ENCODE measurements at regions not wholly inside any gene's neighbourhood (a gene's known extent, or its start where the extent isn't known, plus 50 kb on each side); places are given as distances from the start of the nearest gene placed in this dataset.
A peak's percentile ranks its signal among the peaks of the same experiment; 100 is the strongest.

DNA sequence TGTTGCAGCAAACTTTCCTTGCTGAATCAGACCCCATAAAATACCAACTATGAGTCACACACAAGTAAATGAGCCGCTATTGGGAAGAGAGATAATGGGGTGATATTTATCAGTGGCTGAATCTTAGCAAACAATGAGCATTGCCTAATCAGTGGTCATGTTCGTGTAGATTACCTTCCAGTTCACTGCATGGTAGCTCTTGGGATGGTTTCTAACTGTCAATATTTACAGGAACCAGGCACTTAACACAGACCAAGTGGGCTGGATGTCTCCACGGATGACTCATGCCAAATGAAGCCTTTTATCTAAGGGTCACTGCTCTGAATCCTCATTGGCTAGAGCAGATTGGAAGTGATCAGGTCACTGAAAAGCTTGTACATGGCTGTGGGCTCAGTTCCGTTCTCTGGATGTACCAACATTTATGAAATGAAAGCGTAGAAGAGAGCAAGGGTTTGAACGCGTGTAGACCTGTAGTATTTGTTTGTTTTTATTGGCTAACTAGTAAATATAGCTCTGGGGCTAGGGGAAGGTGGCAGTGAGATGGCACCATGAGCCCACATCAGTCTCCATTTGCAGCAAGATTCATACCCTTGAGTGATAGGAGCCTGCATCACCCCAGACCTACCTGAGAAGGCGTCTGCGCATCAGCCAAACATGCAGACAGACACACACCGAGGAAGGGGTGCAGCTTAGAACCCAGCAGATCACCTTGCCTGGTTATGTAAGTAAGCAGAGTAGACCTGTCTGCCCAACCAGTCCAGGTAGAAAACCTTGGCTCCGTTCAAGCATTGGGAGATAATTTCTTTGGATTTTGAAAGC is 153.3 kb downstream of the TOMM20 start:
- ChIA-PET POLR2A (interaction anchor here (0.9 to 5.8 kb wide), 12 partner anchors 9 to 432 kb away, joined by 3 to 44 read pairs (median 5); partner anchors contain the start of gene IRF2BP2), CTCF (interaction anchor here (0.6 to 3.3 kb wide), 12 partner anchors 16 to 489 kb away, joined by 3 to 25 read pairs (median 3); no protein-coding TSS in a partner anchor)
- Histone ChIP-seq H3K4me3 (ENCODE audit: low read depth, low read length) (no peak overlapping the region), H3K27ac (ENCODE audit: extremely low read depth, low read depth, low read length) (peak overlapping the region; percentile 30), H3K9me3 (ENCODE audit: control insufficient read depth, insufficient read depth, low read depth, low read length) (no peaks in the 10 kb centered on the region), H3K36me3 (ENCODE audit: control insufficient read depth in 2 of 2, insufficient read depth in 1 of 2, low read length in 2 of 2) (no peaks in the 10 kb centered on the region), H3K4me1 (ENCODE audit: control insufficient read depth, insufficient read depth, low read length) (peaks cover 56% of the 10 kb centered on the region)
- no peak for TF ChIP-seq MEIS1 (CRISPR knock-in tag; IDR thresholded peaks at IDR 0.05; ENCODE audit: borderline replicate concordance)
- no peak for TF ChIP-seq ZFP41 (tag by site-specific recombination; IDR thresholded peaks at IDR 0.05; ENCODE audit: borderline replicate concordance)
- no peak for TF ChIP-seq ZNF513 (tag by site-specific recombination; IDR thresholded peaks at IDR 0.05)
- TF ChIP-seq ZNF624 (tag by site-specific recombination; IDR thresholded peaks at IDR 0.05) = no peak
- TF ChIP-seq OSR2 (tag by site-specific recombination; IDR thresholded peaks at IDR 0.05) = peak; percentile 93
- TF ChIP-seq ZNF133 (tag by site-specific recombination; IDR thresholded peaks at IDR 0.05) = no peak
- TF ChIP-seq ZNF169 (tag by site-specific recombination; IDR thresholded peaks at IDR 0.05) = no peak
- no peak for TF ChIP-seq ZNF274 (IDR thresholded peaks at IDR 0.05; ENCODE audit: low read length)
- TF ChIP-seq ZNF274 (tag by site-specific recombination; IDR thresholded peaks at IDR 0.05; ENCODE audit: borderline replicate concordance) = no peak
- peak; percentile 64; the same call in 1 of the 2 replicates for TF ChIP-seq ZNF184 (tag by site-specific recombination; IDR thresholded peaks at IDR 0.05)
- peak; percentile 81 for TF ChIP-seq ZNF398 (tag by site-specific recombination; IDR thresholded peaks at IDR 0.05)
- TF ChIP-seq KLF1 (tag by site-specific recombination; IDR thresholded peaks at IDR 0.05) = no peak
- TF ChIP-seq ZNF664 (tag by site-specific recombination; IDR thresholded peaks at IDR 0.05) = peak; percentile 8; the same call in 1 of the 2 replicates
- no peak for TF ChIP-seq GLI4 (tag by site-specific recombination; IDR thresholded peaks at IDR 0.05)
- no peak for TF ChIP-seq ZNF426 (tag by site-specific recombination; IDR thresholded peaks at IDR 0.05)
- TF ChIP-seq ZNF19 (tag by site-specific recombination; IDR thresholded peaks at IDR 0.05; ENCODE audit: low read depth) = no peak
- TF ChIP-seq ZNF560 (tag by site-specific recombination; IDR thresholded peaks at IDR 0.05; ENCODE audit: borderline replicate concordance) = no peak
- TF ChIP-seq, protein P1, sequence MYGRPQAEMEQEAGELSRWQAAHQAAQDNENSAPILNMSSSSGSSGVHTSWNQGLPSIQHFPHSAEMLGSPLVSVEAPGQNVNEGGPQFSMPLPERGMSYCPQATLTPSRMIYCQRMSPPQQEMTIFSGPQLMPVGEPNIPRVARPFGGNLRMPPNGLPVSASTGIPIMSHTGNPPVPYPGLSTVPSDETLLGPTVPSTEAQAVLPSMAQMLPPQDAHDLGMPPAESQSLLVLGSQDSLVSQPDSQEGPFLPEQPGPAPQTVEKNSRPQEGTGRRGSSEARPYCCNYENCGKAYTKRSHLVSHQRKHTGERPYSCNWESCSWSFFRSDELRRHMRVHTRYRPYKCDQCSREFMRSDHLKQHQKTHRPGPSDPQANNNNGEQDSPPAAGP (tag by site-specific recombination; IDR thresholded peaks at IDR 0.05) = peak; percentile 70; the same call in 1 of the 2 replicates
- TF ChIP-seq ZNF24 (tag by site-specific recombination; IDR thresholded peaks at IDR 0.05) = peak; percentile 98
- TF ChIP-seq ZSCAN30 (tag by site-specific recombination; IDR thresholded peaks at IDR 0.05) = no peak; the same call in 1 of the 2 replicates
- TF ChIP-seq SP7 (tag by site-specific recombination; IDR thresholded peaks at IDR 0.05) = peak; percentile 99
- TF ChIP-seq ZNF404 (tag by site-specific recombination; IDR thresholded peaks at IDR 0.05) = no peak
- peak; percentile 99 for TF ChIP-seq ZNF366 (tag by site-specific recombination; conservative IDR thresholded peaks at IDR 0.05)
- TF ChIP-seq ZNF830 (tag by site-specific recombination; IDR thresholded peaks at IDR 0.05; ENCODE audit: low read depth) = no peak
- 0 out of 2 replicates have a peak, but pooled peaks have one; percentile 61 for TF ChIP-seq ZNF580 (tag by site-specific recombination; IDR thresholded peaks at IDR 0.05)
- TF ChIP-seq ZNF600 (tag by site-specific recombination; IDR thresholded peaks at IDR 0.05) = peak; percentile 81
- TF ChIP-seq ZSCAN4 (tag by site-specific recombination; IDR thresholded peaks at IDR 0.05) = 0 out of 2 replicates have a peak, but pooled peaks have one; percentile 37
- no peak for TF ChIP-seq ZNF23 (tag by site-specific recombination; IDR thresholded peaks at IDR 0.05; ENCODE audit: borderline replicate concordance)
- TF ChIP-seq HOXC10 (CRISPR knock-in tag; IDR thresholded peaks at IDR 0.05) = no peak
- peak; percentile 96 for TF ChIP-seq ZNF629 (tag by site-specific recombination; IDR thresholded peaks at IDR 0.05)
- no peak for TF ChIP-seq REPIN1 (tag by site-specific recombination; IDR thresholded peaks at IDR 0.05; ENCODE audit: low read depth)
- no peak for TF ChIP-seq ZNF423 (tag by site-specific recombination; IDR thresholded peaks at IDR 0.05)
- TF ChIP-seq ZNF544 (tag by site-specific recombination; IDR thresholded peaks at IDR 0.05) = no peak
- no peak for TF ChIP-seq ZNF292 (tag by site-specific recombination; IDR thresholded peaks at IDR 0.05; ENCODE audit: borderline replicate concordance, low read depth)

All from HEK293 (cell line).